NCI-H2107 treated with DMSO at 0.1 percent for 48 hours (cell line): ENCODE measurements at regions not wholly inside any gene's neighbourhood (a gene's known extent, or its start where the extent isn't known, plus 50 kb on each side); places are given as distances from the start of the nearest gene placed in this dataset.

Experiments used
- DNase-seq: peaks from one replicate; lab custom pipeline; 2025; ENCODE audit not compliant: unreplicated experiment; lab: John Stamatoyannopoulos, UW

DNA sequence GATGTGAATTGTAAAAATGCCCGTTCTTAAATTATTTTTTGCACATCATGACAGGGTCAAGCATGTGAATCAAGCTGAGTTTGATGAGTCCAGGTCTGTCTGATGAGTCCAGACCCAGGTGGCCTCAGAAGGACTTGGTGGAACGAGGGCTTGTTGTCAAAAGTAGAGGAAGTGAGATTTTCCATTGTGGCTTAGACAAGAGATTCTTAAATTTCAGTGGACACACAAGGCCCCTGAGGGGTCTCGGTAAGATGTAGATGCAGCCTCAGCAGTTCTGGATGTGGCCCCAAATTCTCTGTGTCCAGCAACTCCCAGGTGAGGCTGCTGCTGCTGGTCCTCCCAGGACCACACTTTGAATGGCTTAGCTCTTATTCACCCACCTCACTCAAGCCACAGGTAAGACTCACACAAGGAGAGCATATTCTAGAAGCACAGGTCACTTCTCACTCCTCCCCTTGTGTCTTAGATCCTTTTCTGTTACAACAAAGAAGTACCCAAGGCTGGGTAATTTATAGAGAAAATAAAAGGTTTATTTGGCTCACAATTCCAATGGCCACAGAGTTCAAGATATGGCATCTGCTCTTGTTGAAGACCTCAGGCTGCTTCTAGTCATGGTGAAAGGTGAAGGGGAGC lies 98.8 kb downstream of the GGTLC2 start:
- DNase-seq, result no peak

DNA sequence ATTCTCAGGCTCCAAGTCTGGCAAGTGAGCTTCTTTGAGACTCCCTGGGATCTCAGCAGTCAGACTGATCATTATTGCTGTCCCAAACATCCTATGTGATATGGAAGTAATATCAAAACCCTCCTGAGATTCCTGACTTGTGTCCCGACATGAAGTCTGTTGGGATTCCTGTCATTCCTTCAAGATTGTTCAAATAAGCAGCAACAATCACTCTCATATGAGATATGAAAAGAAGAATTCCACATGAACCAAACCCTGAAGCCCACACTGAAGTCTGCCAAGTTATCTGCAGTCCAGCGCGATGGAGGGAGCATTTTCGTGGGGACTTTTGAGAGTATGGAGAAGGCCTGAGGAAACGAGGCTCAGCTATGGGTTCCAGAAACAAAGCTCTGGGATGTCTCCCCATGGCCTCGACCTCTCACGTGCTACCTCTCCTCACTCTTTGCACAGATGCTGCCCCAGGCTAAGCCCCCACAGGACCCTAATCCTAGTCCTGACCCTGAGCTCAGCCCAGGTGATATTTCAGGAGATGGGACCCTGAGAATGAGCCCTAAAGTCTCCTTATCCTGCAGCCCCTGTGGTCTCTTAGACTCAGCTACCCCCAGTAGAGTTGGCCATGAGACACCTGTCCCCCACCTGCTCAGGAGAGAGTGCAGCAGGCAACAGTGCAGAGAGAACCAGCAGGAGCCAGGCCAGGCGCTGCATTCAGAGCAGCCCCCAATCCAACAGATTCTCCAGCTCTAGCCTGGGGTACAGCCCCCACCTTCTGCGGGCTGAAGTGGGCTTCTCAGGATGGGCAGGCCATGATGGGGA lies 100.2 kb downstream of the GGTLC2 start:
- no peak for DNase-seq

DNA sequence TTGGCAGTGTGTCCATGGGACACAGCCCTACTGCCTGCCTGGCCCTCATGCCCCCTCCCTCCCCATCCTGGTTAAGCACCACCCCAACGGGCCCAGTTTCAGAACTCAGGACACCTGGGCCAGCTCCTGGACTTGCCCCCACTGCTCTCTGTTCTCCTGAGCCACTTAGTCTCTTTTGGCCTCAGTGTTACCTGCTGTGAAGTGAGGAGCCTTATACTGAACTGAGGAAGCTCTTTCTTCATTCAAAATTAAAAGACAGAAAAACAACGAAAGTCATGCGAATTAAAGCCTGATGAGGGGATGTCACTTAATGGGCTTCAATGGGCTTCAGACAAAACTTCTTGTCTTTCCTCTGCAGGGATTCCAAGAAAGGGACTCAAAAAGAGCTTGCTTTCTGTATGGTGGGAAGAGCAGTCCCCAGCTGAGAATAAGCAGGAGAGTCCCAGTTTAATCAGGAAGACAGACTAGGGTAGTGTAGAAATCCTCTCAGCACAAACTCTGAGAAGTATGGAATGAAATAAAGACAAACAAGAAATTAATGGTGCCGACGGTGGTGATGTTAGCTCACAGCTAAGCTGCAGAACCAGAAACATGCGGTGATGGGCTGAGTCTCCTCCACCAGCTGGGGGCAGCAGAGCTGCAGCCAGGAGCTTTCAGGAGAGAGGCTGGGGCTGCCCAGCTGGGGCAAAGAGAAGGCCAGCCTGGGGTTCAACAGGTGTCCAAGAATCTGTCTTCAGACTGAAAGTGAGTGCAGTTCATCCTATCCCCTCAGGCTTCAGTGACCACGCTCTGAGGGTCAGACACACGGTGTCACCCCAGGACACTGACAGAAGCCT lies 101.0 kb downstream of the GGTLC2 start:
- no peak for DNase-seq

DNA sequence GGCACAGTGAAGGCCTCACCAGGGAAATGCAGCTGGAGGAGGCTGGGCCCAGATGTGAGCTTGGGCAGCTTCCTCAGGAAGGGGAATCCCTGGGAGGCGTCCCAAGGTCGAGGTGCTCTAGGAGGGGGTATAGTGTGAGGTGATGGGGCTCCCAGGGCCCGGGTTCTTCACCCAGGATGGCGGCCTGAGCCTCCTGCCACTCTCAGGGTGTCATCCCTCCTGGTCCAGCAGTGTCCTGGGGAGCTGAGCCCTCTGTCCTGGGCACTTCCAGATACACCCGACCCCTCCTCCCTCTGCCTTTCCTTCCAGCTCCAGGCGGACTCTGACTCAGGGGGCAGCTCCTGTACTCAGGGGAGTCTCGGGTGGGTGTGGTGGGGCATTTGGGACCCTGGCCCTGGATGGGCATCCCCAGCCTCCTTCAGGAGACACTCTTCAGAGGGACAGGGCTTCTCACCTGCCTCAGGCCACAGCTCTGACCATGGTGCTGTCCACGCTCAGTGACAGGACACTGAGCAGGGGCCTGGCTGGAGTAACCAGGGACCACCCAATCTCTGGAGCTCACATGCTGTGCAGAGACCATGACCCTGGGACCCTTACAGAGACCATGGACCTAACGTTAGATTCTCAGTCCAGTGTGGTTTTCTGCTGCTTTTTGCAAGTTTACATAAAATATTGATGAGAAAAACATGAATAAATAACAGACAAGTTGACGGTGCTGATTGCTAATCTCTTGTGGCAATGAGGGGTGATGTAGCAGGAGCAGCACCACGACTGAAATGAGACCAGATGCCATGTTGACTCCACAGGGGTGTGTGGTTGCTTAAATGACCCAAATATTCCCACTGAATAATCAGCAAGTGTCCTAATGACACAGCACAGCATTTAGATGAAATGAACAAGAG lies 101.9 kb downstream of the GGTLC2 start:
- DNase-seq, result no peak

DNA sequence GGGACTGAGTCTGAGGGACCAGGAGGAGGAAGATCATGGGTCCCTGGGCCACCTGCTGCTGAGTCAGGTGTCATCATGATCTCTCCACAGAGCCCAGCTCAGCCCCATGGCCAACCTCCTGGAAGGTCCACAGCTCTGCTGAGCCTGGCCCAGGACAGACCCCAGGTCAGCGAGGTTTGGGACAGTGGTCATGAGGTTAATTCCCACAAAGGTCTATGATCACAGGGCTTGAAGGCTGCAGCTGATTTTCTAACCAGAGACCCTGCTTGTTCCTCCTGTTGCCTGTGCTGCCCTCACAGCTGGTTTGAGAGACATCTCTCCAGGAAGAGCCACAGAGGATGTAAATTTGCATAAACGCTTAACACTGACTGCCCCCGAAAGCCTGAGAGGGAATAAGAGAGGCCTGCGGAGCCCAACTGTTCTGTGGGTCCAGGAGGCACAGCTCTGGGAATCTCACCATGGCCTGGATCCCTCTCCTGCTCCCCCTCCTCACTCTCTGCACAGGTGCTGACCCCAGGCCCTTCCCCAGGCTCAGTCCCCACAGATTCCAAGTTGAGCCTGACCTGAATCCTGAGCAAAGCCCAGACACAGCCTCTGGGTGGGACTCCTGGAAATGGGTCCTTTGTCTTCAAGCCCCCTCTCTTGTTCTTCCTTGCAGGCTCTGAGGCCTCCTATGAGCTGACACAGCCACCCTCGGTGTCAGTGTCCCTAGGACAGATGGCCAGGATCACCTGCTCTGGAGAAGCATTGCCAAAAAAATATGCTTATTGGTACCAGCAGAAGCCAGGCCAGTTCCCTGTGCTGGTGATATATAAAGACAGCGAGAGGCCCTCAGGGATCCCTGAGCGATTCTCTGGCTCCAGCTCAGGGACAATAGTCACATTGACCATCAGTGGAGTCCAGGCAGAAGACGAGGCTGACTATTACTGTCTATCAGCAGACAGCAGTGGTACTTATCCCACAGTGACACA lies 102.8 kb downstream of the GGTLC2 start:
- no peak for DNase-seq

DNA sequence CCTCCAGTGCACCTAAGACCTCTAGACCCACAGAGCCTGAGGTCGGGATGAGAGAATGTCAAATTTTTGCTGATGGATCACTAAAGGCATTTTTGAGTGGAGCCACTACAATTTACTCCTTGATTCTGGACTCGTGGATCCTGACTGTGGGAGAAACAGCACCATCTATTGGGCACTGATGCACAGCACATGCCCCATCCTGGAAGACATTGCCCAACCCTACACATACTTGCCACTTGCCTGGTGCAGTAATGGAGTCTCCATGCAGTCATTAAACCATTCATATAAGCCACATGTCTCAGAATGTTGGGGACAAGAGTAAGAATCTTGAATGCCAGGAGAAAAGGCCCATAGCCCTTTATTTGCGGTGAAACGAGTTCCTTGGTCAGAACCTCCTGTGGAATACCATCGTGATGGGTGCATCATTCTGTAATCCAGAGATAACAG lies 103.9 kb downstream of the GGTLC2 start:
- no peak for DNase-seq

DNA sequence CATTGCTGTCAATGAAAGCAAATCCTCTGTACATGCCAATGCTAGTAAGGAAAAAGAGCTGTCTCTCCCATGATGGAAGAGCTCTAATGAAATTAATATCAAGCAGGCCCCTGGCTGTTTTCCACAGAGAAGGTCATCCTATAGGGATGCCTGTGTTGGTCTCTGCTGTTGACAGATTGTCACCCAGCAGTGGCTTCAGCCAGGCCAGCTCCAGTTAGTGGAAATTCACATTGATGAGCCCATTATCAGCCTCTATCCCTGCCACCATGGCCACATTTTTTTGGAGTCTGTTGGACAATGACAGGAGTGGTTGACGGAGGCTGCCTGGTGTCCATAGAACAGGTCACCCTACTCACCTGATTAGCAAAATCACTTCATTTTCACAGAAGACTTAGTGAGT lies 104.3 kb downstream of the GGTLC2 start:
- no peak for DNase-seq

DNA sequence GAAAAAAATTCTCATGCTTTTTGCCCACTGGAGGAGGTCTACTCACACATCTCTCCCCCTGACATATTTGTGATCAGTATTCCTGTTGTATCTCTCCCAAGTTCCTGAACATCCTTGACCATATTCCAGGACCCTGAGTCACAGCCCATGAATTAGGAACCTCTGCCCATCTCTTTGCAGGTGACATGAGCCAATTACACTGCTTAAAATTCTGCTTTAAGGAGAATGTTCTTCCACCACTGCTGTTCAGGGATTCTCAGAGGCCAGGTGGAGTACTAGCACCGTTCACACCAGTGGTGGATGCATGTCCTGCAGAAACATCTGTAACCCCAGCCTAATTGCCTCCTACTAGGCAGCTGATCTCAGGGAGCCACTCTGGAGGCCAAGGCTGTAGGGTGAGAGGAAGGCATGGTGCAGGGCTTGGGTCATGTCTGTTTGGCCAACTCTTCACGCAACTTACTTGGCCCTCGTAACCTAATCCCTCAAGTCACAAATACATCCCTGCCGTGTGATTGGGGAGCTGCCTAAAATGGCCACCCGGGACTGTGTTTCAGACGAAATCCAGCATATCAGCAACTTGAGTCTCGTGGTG lies 104.8 kb downstream of the GGTLC2 start:
- DNase-seq, result no peak

DNA sequence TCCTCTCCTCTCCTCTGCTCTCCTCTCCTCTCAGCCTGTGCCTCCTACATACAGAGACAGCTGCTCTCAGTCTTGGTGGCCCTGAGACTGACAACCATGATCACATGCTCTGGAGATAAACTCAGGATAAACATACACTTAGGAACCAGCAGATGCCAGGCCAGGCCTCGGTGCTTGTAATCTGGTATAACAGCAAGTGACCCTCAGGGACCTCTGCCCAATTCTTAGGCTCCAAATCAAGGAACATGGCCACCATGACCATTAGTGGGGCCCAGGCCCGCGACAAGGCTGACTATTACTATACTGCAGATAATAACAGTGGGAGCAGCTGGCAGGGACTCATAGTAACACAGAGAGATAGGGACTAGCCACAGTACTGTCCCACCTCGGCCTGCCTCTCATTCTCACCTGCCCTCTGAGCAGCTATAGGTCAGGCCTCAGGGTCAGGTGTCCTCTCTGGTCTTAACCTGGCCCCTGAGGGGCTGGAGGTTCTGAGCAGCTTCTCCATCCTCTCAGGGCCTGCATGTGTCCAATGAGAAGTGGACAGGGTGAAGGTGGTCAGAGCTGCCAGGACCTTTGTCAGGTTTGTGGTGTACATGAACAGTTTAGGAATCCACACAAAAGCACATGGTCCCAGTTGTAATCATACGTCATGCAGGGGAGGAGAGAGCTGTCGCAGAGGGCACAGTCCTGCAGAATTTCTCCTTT lies 106.1 kb downstream of the GGTLC2 start:
- no peak for DNase-seq

DNA sequence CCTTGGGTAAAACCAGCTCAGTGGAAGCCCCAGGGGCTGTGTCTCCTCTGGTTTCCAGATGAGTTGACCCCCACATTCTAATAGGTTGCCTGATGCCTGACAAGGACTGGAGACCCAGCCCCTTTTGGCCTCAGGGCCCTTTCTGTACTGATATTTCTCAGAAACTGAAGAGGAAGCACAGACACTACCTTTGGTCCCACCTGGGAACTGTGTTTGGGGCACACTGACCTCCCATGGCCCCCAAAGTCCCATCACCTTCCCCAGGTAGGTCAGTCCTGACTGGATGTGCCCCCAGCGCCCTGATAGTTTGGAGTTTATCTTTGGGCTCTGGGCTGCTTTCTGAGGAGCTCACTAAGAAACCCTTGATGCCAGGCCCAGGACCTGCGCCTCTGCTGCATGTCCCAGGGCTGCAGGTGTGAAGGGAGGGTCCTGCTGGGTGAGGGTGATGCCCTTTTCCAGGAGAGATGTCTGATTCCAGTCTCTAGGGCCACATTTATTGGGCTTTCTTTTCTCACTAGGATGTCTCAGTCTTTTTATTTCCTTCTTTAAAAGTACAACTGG lies 106.7 kb downstream of the GGTLC2 start:
- DNase-seq, result no peak

DNA sequence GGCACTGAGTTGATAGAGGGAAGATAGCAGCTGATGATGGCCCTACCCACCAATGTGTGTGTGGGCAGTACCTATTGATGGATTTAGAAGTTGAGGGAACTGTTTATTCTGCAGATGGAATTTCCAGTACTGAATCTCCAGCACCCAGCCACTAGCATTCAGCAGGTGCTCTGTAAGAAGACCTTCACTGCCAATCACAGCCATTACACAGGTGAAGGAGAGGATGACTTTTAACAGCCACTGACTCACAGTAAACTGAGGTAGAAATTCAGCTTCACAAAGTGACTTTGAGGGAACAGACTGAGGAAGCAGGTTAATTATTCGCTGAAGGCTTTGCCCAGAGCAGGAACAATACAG lies 107.8 kb downstream of the GGTLC2 start:
- no peak for DNase-seq

DNA sequence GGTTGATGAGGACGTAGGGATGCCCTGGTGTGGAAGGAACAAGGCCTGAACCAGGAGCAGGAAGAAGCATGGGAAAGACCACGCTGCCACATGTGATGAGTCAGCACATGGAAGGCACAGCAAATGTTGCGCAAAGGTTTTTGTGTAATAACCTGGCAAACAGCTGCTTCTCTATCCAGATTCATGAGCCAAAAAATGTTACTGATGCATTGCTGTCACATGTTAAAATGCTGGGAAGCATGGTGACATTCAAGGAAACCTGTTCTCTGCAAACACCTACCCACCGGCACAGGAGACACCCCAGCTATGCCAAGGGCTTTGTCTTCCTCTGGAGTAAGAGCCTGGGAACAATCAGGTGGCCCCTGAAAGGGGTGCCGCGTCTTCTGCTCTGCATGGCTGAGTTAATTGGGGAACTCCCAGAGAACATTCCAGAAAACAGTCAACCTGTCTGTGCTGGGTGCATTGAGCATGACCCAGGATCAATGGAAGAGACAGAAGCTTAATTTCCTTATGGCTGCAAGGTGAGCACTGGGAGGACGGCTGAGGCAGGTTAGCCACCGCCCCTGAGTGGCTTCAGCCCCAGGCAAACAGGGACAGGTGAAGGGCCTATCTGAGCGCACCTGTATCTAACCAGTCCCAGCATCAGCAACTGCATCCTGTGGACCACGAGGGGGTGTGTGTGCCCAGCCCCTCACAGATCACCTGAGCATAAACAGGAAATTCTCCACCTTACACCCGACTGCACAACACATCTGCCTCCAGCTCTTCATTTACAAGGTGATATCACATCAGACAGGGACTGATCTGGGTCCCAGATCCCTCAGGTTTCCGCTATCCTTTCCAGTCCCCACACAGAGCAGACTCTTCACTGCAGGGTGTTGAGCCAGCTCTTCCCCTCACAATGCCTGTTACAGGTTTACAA lies 108.4 kb downstream of the GGTLC2 start:
- DNase-seq, result no peak

DNA sequence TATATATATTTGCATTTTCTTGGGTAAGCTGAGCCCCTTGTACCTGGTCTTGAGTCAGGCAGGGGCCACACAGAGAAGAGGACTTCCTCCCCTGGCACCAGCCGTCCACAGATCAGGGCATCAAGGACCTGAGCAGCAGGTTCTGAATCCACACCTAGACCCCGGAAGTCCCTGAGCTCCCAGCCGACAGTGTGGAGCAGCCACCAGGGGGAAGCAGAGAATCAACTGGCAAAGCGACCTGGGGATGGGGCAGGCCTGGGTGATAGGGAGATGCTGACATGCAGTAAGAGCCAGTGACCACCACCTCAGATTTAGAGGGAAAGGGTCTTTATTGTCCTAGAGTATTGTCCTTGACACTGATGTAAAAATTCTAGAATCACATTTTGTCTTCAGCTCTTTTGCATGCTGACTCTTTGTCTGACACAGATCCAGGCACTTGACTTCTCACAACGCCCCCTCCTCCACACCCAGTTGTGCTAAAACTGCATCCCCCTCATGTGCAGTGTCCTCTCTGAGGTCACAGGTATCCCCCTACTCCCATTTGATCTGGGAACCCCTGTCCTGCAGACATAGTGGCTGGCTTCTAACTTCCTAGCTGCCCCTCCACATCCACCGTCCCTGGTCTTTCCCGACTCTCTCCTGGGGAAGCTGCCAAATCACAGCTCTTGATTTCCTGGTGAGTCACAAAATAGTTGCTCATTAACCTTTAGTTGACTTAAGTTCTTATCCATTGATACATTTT lies 109.3 kb downstream of the GGTLC2 start:
- DNase-seq, result no peak

DNA sequence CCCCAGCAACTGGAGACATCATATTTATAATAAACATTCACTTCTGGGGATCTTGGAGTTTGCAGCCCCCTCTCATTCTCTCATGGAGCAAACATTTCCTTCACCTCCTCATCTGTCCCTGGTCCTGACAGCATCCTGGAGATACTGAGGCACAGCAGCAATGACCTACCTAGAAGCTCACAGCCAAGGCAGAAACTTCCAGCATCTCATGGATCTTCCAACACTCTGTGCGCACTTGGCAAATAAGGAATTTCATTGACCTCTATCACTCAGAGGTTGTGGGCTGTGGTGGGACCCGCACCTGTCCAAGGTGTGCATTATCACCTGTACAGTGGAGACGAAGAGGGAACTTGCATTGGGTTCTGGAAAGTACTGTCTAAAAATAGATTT lies 109.8 kb downstream of the GGTLC2 start:
- DNase-seq, result no peak

DNA sequence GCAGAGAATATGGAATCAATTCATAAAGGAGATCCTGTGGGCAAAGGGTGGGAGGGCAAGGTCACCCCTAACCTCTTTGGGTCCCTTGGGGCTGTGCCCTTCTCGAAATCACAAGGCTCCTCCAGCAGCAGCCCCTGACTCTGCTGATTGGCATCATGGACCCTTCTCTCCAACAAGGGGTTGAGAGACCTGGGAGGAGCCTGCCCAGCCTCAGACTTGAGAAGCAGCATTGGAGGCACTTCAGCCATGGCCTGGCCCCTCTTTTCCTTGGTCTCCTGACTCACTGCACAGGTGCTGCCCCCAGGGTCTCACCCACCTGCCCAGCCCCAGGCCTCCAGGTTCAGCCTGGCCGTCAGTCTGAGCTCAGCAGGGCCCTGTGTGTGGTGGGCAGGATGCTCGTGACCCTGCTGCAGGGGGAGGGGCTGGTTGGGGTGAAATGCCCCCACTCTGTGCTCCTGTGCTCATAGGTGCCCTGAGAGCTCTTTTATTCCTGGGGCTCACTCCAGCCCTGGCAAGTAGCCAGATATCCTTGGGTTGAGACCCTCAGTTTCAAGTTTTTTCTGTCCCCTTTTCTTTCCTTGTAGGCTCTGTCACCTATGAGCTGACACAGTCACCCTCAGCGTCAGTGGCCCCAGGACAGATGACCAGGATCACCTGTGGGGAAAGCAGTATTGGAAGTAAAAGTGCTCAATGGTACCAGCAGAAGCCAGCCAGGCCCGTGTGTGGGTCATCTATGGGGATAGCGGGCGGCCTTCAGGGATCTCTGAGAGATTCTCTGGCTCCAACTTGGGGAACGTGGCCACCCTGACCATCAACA lies 110.8 kb downstream of the GGTLC2 start:
- no peak for DNase-seq

DNA sequence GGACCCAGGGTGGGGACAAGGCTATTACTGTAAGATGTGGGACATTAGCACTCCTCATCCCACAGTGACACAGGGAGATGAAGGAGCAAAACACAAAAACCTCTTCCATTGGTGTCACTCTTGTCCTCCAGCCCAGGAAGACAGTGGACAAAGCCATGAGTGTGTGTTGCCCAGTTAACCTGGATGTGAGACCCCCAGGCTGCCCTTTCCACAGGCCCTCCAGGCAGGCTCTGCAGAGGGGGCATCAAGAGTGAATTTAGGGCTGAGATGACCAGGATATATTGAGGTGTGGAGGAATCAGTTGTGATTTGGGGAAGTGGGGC lies 111.3 kb downstream of the GGTLC2 start:
- no peak for DNase-seq
